HepG2 (cell line): ENCODE measurements at regions not wholly inside any gene's neighbourhood (a gene's known extent, or its start where the extent isn't known, plus 50 kb on each side); places are given as distances from the start of the nearest gene placed in this dataset.
"Not testable (repeated sequence)": the region's sequence is repeated elsewhere in the genome, so short reads cannot be mapped to it uniquely, and the experiment has no call there.

Source experiments
- ATAC-seq: fragments of 200-7000 bp; cut with Tn5 transposase; 3 replicates; pipeline ENCODE4 v1.9.1; 2020; ENCODE audit warnings: mild to moderate bottlenecking, moderate library complexity
- BruUV-seq: library from RNA; stranded (reverse); fragments of 400-500 nt; replicated peaks from 2 replicates; lab custom pipeline; 2021; lab: Mats Ljungman, UMichigan
- CTCF ChIA-PET: fragments of 300-600 bp; formaldehyde crosslinking; extraction: SDS; loops from one replicate; lab custom pipeline; 2021; ENCODE audit warnings: low total read pairs, inconsistent platforms, low intra/inter-chr PET ratio; lab: Yijun Ruan, JAX
- POLR2A ChIA-PET: fragments of 350-600 bp; sonication (Branson Sonifier 250); formaldehyde crosslinking; loops from one replicate; lab custom pipeline; 2020; ENCODE audit warnings: antibody characterized with exemption, inconsistent platforms; lab: Yijun Ruan, JAX
- DNase-seq: peaks from one replicate; pipeline ENCODE4 v3.0.0-alpha.2; 2015; ENCODE audit warnings: low spot score
- FAIRE-seq: peaks from 3 replicates; lab custom pipeline; 2011; peaks lifted over from hg19 to GRCh38; lab: Jason Lieb, UNC
- H2AFZ ChIP-seq: one replicate; pipeline ENCODE4 v1.6.1; 2011; ENCODE audit warnings: low read length, inconsistent platforms
- H3K27ac ChIP-seq: fragments of 300-600 bp; 3 replicates; pipeline ENCODE4 v1.8.0; 2011; ENCODE audit warnings: mixed run types, mild to moderate bottlenecking, mixed read lengths, low read length, inconsistent platforms; ENCODE audit not compliant: insufficient read depth; ENCODE audit errors: extremely low read length
- H3K27me3 ChIP-seq, 2 experiments: fragments of 200-600 bp in 1 of 2; 2 replicates in 1 of 2; 3 replicates in 1 of 2; pipeline versions ENCODE4 v1.6.0 to v1.8.0; 2011; ENCODE audit warnings: low read length in 2 of 2, mild to moderate bottlenecking in 2 of 2, moderate library complexity in 2 of 2, inconsistent platforms in 1 of 2; ENCODE audit not compliant: insufficient read depth in 2 of 2, control insufficient read depth in 1 of 2
- H3K36me3 ChIP-seq, 2 experiments: fragments of 200-600 bp in 1 of 2; replicated peaks in 1 of 2; 2 replicates in 1 of 2; 3 replicates in 1 of 2; pipeline versions ENCODE4 v1.5.1 to v1.8.0; 2011; ENCODE audit warnings: low read length in 2 of 2, inconsistent platforms in 1 of 2; ENCODE audit not compliant: insufficient read depth in 2 of 2, control insufficient read depth in 1 of 2
- H3K4me1 ChIP-seq: 2 replicates; pipeline ENCODE4 v1.5.1; 2012; ENCODE audit warnings: low read length, inconsistent platforms; ENCODE audit not compliant: insufficient read depth
- H3K4me2 ChIP-seq: 2 replicates; pipeline ENCODE4 v1.6.0; 2011; ENCODE audit warnings: low read depth, low read length, inconsistent platforms
- H3K4me3 ChIP-seq, 3 experiments: fragments of 200-600 bp in 1 of 3; sonication (generic), shearing (Covaris generic) in 1 of 3; replicated peaks in 1 of 3; 2 replicates each; pipeline ENCODE4 v1.5.1; 2011 to 2016; ENCODE audit warnings: low read length in 3 of 3, inconsistent platforms in 2 of 3, low read depth in 2 of 3, mild to moderate bottlenecking in 2 of 3, control low read depth in 1 of 3, mixed read lengths in 1 of 3; ENCODE audit not compliant: insufficient read depth in 1 of 3
- H3K79me2 ChIP-seq: one replicate; pipeline ENCODE4 v1.6.1; 2011; ENCODE audit warnings: low read length, inconsistent platforms; ENCODE audit not compliant: insufficient read depth
- H3K9ac ChIP-seq: 2 replicates; pipeline ENCODE4 v1.6.0; 2011; ENCODE audit warnings: mild to moderate bottlenecking, low read depth, low read length, inconsistent platforms; ENCODE audit not compliant: insufficient read depth
- H3K9me3 ChIP-seq: 2 replicates; pipeline ENCODE4 v1.5.1; 2012; ENCODE audit warnings: mild to moderate bottlenecking, low read length
- H4K20me1 ChIP-seq: 2 replicates; pipeline ENCODE4 v1.6.0; 2011; ENCODE audit warnings: inconsistent platforms, mild to moderate bottlenecking, low read length, moderate library complexity; ENCODE audit not compliant: insufficient read depth
- WGBS: methylation state at CpG from one replicate; pipeline ENCODE4 v1.1.6; 2017; ENCODE audit warnings: low lambda C conversion rate; 5-methylcytosine and 5-hydroxymethylcytosine counted together
- in situ Hi-C: cut with HindIII; loops from 2 replicates; pipeline ENCODE4 v1.10.0; 2017; ENCODE audit warnings: low pct_unique_long_range_greater_than_20kb; ENCODE audit not compliant: extremely low pct_ligation_motif_present
- intact Hi-C: fragments of 100-400 bp; cut with micrococcal nuclease; formaldehyde crosslinking; loops from one replicate; pipeline ENCODE4 v1.10.0; 2022; ENCODE audit not compliant: unreplicated experiment
- TF ChIP-seq, protein P1 (sequence below): sonication (generic); formaldehyde crosslinking; IDR thresholded peaks from 2 replicates; pipeline ENCODE4 v1.8.0; 2022; ENCODE audit warnings: mild to moderate bottlenecking, missing genetic modification reagents, borderline replicate concordance

DNA sequence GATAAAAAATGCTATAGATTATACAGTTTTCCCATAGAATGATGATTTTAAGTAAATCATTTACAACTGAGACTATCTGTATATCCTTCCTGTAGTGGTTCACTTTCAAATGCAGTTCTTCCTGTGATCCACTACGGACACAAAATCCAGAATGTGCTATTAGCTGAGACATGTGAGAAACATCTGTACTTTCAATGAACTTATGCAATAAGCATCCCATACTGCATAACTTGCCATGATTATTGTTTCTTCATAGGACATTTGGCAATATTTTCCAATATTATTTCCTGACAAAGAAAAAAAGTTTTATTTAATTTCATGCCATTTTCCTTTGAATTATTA, 83.5 kb upstream of the PRDX6 start:
- 86% methylated on average over 1 of the region's 1 CpG for WGBS
- H3K4me1 ChIP-seq, result no peaks in the 10 kb centered on the region
- no peak for FAIRE-seq
- H3K9me3 ChIP-seq, result no peaks in the 10 kb centered on the region
- no peak overlapping the region for H3K4me3 ChIP-seq
- no peak for ATAC-seq
- no peak overlapping the region for H3K27ac ChIP-seq
- in situ Hi-C loops, result no loop called here
- no peaks in the 10 kb centered on the region for H3K36me3 ChIP-seq
- no peaks in the 10 kb centered on the region for H4K20me1 ChIP-seq
- DNase-seq, result no peak
- no peaks in the 10 kb centered on the region for H3K27me3 ChIP-seq
- H2AFZ ChIP-seq, result no peak overlapping the region
- no TSS peak for BruUV-seq
- TF ChIP-seq, protein P1, sequence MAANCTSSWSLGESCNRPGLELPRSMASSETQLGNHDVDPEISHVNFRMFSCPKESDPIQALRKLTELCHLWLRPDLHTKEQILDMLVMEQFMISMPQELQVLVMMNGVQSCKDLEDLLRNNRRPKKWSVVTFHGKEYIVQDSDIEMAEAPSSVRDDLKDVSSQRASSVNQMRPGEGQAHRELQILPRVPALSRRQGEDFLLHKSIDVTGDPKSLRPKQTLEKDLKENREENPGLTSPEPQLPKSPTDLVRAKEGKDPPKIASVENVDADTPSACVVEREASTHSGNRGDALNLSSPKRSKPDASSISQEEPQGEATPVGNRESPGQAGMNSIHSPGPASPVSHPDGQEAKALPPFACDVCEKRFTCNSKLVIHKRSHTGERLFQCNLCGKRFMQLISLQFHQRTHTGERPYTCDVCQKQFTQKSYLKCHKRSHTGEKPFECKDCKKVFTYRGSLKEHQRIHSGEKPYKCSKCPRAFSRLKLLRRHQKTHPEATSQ (CRISPR knock-in tag), result no peak
- no peaks in the 10 kb centered on the region for H3K79me2 ChIP-seq
- H3K9ac ChIP-seq, result no peak overlapping the region
- ChIA-PET CTCF (no interaction called here), POLR2A (no interaction called here)
- no peak overlapping the region for H3K4me2 ChIP-seq
- intact Hi-C loops, result no loop called here

DNA sequence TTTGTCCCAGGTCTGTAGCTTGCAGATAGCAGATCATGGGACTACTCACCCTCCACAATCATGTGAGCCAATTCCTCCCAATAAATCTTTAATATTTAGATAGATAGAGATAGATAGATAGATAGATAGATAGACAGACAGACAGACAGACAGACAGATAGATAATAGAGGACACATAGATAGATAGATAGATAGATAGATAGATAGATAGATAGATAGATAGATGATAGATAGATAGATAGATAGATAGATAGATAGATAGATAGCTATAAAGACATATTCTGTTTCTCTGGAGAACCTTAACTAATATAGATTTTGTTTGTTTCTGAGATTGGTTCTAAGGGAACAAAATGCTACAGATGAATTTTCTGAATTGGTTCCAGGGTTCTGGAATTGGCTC, 82.3 kb upstream of the PRDX6 start:
- intact Hi-C loops, H3K4me3 ChIP-seq, DNase-seq, BruUV-seq, H3K36me3 ChIP-seq, POLR2A ChIA-PET, H3K27ac ChIP-seq, FAIRE-seq, H4K20me1 ChIP-seq, H3K9me3 ChIP-seq, H3K79me2 ChIP-seq, ATAC-seq, H3K4me1 ChIP-seq, H2AFZ ChIP-seq, CTCF ChIA-PET, H3K4me2 ChIP-seq, in situ Hi-C loops, H3K9ac ChIP-seq, H3K27me3 ChIP-seq: not testable (repeated sequence)
